Activated naive CD4-positive, alpha-beta T cell treated with anti-CD3 and anti-CD28 coated beads, Interleukin-2, amount 10 ng/mL, durations not matched to agents 7 days and 5 days (primary cell): ENCODE measurements at regions not wholly inside any gene's neighbourhood (a gene's known extent, or its start where the extent isn't known, plus 50 kb on each side); places are given as distances from the start of the nearest gene placed in this dataset.
"Not testable (repeated sequence)": the region's sequence is repeated elsewhere in the genome, so short reads cannot be mapped to it uniquely, and the experiment has no call there.

ENCODE experiments used
- CTCF ChIA-PET: fragments of 350-600 bp; sonication (Branson Sonifier 250); formaldehyde crosslinking; loops from one replicate; lab custom pipeline; 2021; ENCODE audit warnings: antibody characterized with exemption; lab: Charles Lee
- DNase-seq: peaks from one replicate; pipeline ENCODE4 v3.0.0-alpha.2; 2020
- H3K27ac Mint-ChIP-seq: one replicate; pipeline ENCODE4 v1.8.0; 2021; ENCODE audit warnings: mild to moderate bottlenecking, moderate library complexity, mixed read lengths
- H3K27me3 Mint-ChIP-seq: one replicate; pipeline ENCODE4 v1.8.0; 2021; ENCODE audit warnings: mild to moderate bottlenecking, mixed read lengths
- H3K36me3 Mint-ChIP-seq: one replicate; pipeline ENCODE4 v1.8.0; 2021; ENCODE audit warnings: mixed read lengths
- H3K4me1 Mint-ChIP-seq: one replicate; pipeline ENCODE4 v1.8.0; 2021; ENCODE audit warnings: mixed read lengths
- H3K4me3 Mint-ChIP-seq: one replicate; pipeline ENCODE4 v1.8.0; 2021; ENCODE audit warnings: mild to moderate bottlenecking, moderate library complexity, mixed read lengths
- H3K9me3 Mint-ChIP-seq: one replicate; pipeline ENCODE4 v1.8.0; 2021; ENCODE audit warnings: mixed read lengths

DNA sequence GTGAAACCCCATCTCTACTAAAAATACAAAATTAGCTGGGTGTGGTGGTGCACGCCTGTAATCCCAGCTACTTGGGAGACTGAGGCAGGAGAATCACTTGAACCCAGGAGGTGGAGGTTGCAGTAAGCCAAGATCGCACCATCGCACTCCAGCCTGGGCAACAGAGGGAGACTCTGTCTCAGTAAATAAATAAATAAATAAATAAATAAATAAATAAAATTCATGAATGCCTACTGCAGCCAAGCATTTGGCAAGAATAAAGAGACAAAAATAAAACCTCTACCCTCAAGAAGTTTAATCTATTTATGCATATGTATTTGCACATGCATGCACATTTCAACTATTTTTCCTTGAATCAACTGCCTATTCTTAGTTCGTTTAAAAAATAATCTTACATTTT, 144.0 kb upstream of the KRAS start:
- CTCF ChIA-PET = interaction anchor here (1.7 kb wide), 1 partner anchor 153 kb away, joined by 3 read pairs; no protein-coding TSS in a partner anchor
- not testable (repeated sequence) for H3K27ac Mint-ChIP-seq, H3K4me1 Mint-ChIP-seq

DNA sequence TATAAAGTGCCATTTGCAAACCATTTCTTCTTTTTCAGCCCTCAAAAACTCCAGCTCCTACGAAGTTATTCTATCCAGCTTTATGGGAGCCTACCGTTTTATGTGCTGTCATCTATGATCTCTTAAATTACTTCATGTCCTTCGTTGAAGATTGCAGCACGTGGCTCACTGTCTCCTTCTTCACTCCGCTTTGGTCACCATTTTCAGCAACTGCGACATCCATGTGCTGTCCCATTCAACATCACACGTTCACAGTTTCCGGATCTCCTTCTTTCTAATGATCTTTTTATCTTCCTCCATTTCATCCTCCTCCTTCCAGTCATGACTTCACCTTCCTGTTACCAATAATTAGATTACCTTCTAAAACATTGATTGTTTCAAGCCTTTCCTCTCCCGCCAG, 143.3 kb upstream of the KRAS start:
- H3K36me3 Mint-ChIP-seq = peaks cover 2% of the 10 kb centered on the region
- no peak for DNase-seq

More for the DNA sequence above, 144.0 kb upstream of the KRAS start:
- not testable (repeated sequence) for H3K9me3 Mint-ChIP-seq, H3K4me3 Mint-ChIP-seq, H3K36me3 Mint-ChIP-seq, DNase-seq
- H3K27me3 Mint-ChIP-seq = peaks cover 33% of the 10 kb centered on the region

DNA sequence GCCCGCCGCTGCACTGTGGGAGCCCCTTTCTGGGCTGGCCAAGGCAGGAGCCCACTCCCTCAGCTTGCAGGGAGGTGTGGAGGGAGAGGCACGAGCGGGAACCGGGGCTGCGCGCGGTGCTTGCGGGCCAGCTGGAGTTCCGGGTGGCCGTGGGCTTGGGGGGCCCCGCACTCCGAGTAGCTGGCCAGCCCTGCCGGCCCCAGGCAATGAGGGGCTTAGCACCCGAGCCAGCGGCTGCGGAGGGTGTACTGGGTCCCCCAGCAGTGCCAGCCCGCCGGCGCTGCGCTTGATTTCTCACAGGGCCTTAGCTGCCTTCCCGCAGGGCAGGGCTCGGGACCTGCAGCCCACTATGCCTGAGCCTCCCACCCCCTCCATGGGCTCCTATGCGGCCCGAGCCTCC, 140.6 kb upstream of the KRAS start:
- H3K27me3 Mint-ChIP-seq = peaks cover 19% of the 10 kb centered on the region

More for the DNA sequence above, 143.3 kb upstream of the KRAS start:
- Mint-ChIP-seq H3K4me3 (no peak overlapping the region), H3K27me3 (peaks cover 28% of the 10 kb centered on the region), H3K9me3 (peaks cover 5% of the 10 kb centered on the region), H3K27ac (no peak overlapping the region), H3K4me1 (peaks cover 1% of the 10 kb centered on the region)
- CTCF ChIA-PET = interaction anchor here (1.7 kb wide), 1 partner anchor 152 kb away, joined by 3 read pairs; no protein-coding TSS in a partner anchor

DNA sequence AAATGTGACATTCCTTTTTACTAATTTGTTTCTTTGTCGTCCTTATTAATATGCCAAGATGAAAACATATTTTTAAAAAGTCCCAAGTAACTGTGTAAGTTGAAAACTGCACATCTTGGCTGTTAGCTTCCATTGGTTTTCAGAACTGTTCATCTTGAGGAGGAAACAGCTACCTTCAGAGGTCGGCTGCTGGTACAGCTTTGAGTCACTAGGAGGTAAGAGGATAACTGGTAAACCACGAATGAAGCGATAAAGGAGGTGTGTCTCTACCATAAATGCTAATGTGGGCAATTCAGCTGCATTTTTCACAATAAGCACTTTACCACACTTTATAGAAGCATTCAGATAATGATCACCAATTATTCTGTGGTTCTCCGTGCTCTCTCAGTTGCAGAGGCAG, 137.5 kb upstream of the KRAS start:
- CTCF ChIA-PET = interaction anchor here (0.8 to 2.0 kb wide), 14 partner anchors 31 to 397 kb away, joined by 3 to 5 read pairs (median 4); a partner anchor contains a TSS
- peaks cover 16% of the 10 kb centered on the region for H3K36me3 Mint-ChIP-seq

More for the DNA sequence above, 140.6 kb upstream of the KRAS start:
- DNase-seq, CTCF ChIA-PET, H3K36me3 Mint-ChIP-seq, H3K9me3 Mint-ChIP-seq, H3K27ac Mint-ChIP-seq, H3K4me3 Mint-ChIP-seq: not testable (repeated sequence)
- peaks cover 26% of the 10 kb centered on the region for H3K4me1 Mint-ChIP-seq

DNA sequence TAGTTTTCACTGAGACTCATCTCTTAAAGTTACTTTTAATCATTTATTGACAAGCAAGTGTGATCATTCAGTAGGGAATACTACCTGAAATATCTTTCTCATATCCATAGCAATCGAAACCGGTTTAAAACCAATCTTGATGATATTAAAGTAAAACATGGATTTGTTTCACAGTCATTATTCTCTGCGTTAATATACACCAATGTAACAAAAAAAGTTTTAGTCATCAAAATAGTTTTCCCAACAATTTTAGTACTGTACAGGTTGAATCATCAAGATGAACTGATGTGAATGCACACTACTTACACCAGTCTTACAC, 137.0 kb upstream of the KRAS start:
- CTCF ChIA-PET = interaction anchor here (0.7 to 2.0 kb wide), 20 partner anchors 30 to 427 kb away, joined by 3 to 8 read pairs (median 4); a partner anchor contains a TSS
- Mint-ChIP-seq H3K4me3 (peak overlapping the region; percentile 97), H3K27me3 (peaks cover 9% of the 10 kb centered on the region), H3K4me1 (peaks cover 55% of the 10 kb centered on the region), H3K36me3 (peaks cover 19% of the 10 kb centered on the region), H3K9me3 (peaks cover 5% of the 10 kb centered on the region), H3K27ac (peak overlapping the region; percentile 100)
- no peak for DNase-seq

More for the DNA sequence above, 137.5 kb upstream of the KRAS start:
- DNase-seq = peak; percentile 69
- Mint-ChIP-seq H3K4me1 (peaks cover 50% of the 10 kb centered on the region), H3K9me3 (peaks cover 5% of the 10 kb centered on the region), H3K27me3 (peaks cover 13% of the 10 kb centered on the region), H3K4me3 (peak overlapping the region; percentile 41), H3K27ac (peak overlapping the region; percentile 100)

DNA sequence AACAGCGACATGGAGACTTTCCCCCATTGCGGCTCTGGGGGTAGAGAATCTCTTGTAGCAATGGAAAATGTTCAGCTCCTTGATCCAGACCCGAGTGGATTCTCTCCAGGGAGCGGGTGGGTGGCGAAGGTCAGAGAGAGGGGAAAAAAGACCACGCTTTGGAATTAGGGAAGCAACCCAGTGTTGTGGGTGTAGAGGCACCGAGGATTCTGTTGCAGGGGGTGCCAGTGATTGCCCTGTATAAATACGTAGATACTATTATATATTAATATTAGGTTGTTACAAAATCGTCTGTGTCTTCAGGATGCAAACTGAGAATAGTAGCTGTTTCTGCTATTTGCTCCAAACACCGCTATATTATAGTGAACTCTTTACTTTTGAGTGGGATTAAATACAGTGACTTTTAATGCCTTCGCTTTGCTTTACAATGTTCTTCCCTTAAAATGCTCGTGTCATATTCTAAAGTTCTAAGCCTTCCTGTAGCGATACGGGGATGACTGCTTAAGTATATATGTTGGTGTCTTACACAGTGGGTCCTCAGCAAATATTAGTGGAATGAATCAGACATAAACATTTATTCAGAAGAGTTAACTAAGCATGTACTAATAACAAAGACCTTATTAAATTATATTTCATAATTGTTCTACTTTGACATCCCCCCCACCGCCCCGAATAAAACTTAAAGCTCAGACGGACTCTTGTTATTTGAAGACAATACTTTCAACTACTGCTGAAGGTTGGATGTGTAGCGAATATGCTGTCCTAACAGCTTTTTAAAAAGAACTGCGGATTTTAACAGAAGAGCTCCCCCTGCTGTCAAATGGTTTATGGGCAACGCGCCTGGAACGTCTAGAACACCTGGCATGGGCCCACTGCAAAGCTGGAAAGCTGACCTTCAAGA, 136.4 kb upstream of the KRAS start:
- Mint-ChIP-seq H3K4me1 (peaks cover 61% of the 10 kb centered on the region), H3K27me3 (peaks cover 6% of the 10 kb centered on the region), H3K9me3 (peaks cover 5% of the 10 kb centered on the region)

DNA sequence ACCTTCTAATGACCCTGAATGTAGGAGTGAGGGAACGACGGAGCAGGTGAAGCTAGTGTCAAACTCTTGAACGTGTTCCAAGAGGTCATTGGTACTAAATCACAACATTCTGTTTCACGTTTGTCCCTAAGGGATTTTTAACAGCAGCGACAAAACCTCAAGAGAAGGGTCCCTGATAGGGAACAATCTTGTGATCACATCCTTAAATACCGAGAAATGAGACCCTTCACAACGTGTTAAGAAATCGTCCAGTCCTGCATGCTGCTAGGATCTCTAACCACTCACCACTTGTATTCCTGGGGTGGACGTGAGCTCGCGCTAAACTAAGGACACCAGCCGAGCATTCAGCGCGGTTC, 134.1 kb upstream of the KRAS start:
- no peaks in the 10 kb centered on the region for H3K27me3 Mint-ChIP-seq
- peak overlapping the region; percentile 100 for H3K27ac Mint-ChIP-seq
- peaks cover 71% of the 10 kb centered on the region for H3K4me1 Mint-ChIP-seq
- H3K36me3 Mint-ChIP-seq = peaks cover 21% of the 10 kb centered on the region
- DNase-seq = no peak
- H3K4me3 Mint-ChIP-seq = peak overlapping the region; percentile 97
- peaks cover 2% of the 10 kb centered on the region for H3K9me3 Mint-ChIP-seq
- CTCF ChIA-PET = no interaction called here

More for the DNA sequence above, 136.4 kb upstream of the KRAS start:
- DNase-seq = peak; percentile 83
- CTCF ChIA-PET = interaction anchor here (0.6 to 2.0 kb wide), 20 partner anchors 30 to 426 kb away, joined by 3 to 8 read pairs (median 4); a partner anchor contains a TSS
- H3K4me3 Mint-ChIP-seq = peak overlapping the region; percentile 97
- peaks cover 21% of the 10 kb centered on the region for H3K36me3 Mint-ChIP-seq
- H3K27ac Mint-ChIP-seq = peak overlapping the region; percentile 100

DNA sequence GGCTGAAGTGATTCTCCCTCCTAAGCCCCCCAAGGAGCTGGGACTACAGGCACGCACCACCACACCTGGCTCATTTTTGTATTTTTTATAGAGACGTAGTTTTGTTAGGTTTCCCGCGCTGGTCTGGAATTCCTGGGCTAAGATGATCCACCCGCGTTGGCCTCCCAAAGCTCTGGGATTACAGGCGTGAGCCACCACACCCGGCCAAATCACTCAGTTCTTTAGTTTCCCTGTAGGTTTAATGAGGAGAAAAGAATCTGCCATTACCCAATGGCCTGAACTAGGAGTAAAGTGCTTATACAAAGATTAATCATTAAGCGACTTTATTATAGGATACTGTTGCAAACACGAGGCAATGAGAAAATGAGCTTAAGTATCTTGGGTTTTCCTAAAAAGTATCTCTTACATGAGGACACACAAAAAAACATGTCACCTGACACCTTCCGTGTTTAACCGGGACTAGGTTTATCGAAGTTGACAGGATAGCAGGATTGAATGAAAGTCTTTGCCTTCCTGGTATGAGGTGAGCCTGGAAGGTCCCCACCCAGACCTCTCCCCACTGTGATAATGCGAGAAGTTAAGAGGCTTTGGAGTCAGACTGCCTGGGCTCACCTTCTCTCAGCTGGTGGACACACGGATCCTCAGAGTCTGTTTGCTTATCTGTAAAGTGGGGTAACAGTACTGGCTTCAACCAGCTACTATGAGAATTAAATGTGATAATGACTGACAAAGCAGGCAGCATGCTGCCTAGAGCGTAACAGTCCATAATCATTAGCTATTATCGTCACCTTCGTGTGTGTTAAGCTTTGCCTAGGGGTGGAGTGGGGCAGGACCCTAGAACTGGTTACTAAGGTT, 133.5 kb upstream of the KRAS start:
- Mint-ChIP-seq H3K4me3 (peak overlapping the region; percentile 97), H3K9me3 (no peaks in the 10 kb centered on the region), H3K27me3 (no peaks in the 10 kb centered on the region), H3K4me1 (peaks cover 71% of the 10 kb centered on the region), H3K36me3 (peaks cover 21% of the 10 kb centered on the region), H3K27ac (peak overlapping the region; percentile 100)
- no peak for DNase-seq
- CTCF ChIA-PET = no interaction called here

DNA sequence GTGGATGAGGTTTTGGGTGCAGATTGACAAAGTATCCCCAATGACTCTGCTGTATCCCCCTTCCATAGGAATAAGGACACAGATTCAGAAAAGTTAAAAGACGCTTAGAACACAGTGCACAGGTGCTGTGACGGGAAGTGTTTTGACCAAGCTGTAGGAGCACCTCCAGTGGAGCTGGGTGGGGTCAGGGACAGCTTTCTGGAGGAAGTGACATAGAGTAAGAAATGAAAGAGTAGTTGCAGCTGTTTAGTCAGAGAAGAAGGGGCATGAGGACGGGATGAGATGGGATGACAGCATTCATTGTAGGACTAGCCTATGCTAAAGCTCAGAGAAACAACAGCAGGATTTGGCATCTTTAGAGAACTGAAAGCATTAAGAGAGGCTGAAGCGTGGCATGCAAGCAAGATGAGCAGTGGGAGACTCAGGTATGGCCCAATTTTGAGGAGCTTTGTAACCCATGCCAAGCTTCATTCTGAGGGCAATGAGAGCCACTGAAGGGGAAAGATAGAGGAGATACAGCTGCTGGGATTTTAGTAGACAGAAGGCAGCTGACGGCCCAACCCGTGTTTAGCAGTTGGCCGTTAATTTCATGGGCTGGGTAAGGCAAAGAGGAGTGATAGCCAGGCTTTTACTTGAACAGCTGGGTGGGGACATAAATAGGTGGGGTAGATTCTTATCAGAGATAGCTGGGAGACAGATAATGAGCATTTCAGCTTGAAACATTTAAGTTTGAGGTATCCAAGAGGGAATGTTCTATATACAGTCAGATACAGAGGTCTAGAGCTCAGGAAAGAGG, 131.8 kb upstream of the KRAS start:
- Mint-ChIP-seq H3K27me3 (no peaks in the 10 kb centered on the region), H3K4me1 (peaks cover 67% of the 10 kb centered on the region), H3K36me3 (peaks cover 18% of the 10 kb centered on the region), H3K27ac (peak overlapping the region; percentile 92), H3K4me3 (peak overlapping the region; percentile 69), H3K9me3 (no peaks in the 10 kb centered on the region)
- CTCF ChIA-PET = no interaction called here
- DNase-seq = peak; percentile 62

DNA sequence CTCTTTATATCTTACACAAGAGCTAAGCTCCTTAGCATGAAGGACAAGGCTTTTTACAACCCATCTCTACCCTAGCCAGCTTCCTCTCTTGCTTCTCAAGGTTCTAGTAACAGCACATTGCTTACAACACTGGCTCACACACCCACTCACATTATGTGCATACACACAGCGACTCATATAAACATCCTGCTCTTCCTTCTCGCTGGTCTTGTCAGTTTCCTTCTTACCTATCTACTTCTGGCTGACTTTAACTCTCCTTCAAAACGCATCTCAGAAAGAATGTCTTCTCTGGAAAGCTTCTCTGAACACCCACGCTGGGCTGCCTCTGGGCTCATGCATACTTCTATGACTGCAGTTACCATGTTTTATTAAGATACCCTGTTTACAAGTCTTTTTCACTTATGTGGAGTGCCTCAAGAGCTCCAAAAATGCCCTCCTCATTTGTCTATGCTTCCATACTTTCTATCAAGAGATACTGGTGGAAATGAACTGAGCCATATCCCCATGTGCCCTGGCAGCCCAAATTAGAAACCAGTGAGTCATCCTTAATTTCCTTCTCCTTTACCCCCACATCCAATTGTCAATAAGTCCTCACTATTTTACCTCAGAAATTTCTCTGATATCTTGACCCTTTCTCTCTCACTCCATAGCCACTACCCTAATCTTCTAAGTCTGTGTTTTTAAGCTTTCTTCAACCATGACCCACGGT, 126.9 kb upstream of the KRAS start:
- Mint-ChIP-seq H3K27me3 (no peaks in the 10 kb centered on the region), H3K9me3 (no peaks in the 10 kb centered on the region), H3K4me3 (no peak overlapping the region), H3K4me1 (peaks cover 44% of the 10 kb centered on the region), H3K36me3 (peaks cover 2% of the 10 kb centered on the region), H3K27ac (peak overlapping the region; percentile 80)
- peak; percentile 44 for DNase-seq
- CTCF ChIA-PET = interaction anchor here (0.9 to 1.6 kb wide), 4 partner anchors 9 to 136 kb away, joined by 3 to 9 read pairs (median 6); no protein-coding TSS in a partner anchor

DNA sequence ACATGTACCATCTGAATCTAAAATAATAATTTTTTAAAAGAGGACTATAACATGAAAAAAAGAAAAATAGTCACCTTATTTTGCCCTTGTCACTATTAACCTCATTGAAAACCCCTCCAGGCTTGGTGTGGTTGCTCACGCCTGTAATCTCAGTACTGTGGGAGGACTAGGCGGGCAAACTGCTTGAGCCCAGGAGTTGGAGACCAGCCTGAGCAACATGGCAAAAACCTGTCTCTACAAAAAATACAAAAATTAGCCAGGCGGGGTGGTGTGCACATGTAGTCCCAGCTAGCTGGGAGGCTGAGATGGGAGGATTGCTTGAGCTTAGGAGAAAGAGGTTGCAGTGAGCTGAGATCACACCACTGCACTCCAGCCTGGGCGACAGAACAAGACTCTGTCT, 126.3 kb upstream of the KRAS start:
- Mint-ChIP-seq H3K9me3 (no peaks in the 10 kb centered on the region), H3K27me3 (no peaks in the 10 kb centered on the region), H3K4me1 (peaks cover 37% of the 10 kb centered on the region), H3K27ac (peak overlapping the region; percentile 80), H3K4me3 (no peak overlapping the region), H3K36me3 (no peaks in the 10 kb centered on the region)
- CTCF ChIA-PET = interaction anchor here (0.7 to 1.6 kb wide), 3 partner anchors 11 to 319 kb away, joined by 3 to 9 read pairs (median 7); no protein-coding TSS in a partner anchor
- peak; percentile 24 for DNase-seq

DNA sequence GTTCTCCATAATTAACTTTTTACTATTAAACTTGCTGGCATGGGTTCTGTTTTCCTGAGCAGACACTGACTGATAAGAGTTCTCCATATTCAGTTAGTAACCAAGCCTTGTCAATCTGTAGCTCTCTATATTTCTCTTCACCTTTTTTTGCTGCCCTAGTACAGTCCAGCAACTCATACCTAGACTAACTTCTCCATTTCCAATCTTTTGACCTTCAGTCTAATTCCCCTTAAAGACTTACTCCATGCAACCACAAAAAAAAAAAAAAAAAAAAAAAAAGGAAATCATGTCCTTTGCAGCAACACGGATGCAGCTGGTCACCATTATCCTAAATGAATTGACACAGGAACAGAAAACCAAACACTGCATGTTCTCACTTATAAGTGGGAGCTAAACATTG, 125.7 kb upstream of the KRAS start:
- Mint-ChIP-seq H3K36me3 (no peaks in the 10 kb centered on the region), H3K27me3 (no peaks in the 10 kb centered on the region), H3K4me1 (peaks cover 32% of the 10 kb centered on the region), H3K4me3 (peak overlapping the region; percentile 11), H3K27ac (peak overlapping the region; percentile 83), H3K9me3 (no peaks in the 10 kb centered on the region)
- CTCF ChIA-PET = interaction anchor here (0.7 to 1.6 kb wide), 2 partner anchors 10 to 319 kb away, joined by 3 to 9 read pairs; no protein-coding TSS in a partner anchor
- DNase-seq = no peak
